H1 (cell line): ENCODE measurements at regions not wholly inside any gene's neighbourhood (a gene's known extent, or its start where the extent isn't known, plus 50 kb on each side); places are given as distances from the start of the nearest gene placed in this dataset.
A peak's percentile ranks its signal among the peaks of the same experiment; 100 is the strongest.

Source experiments
- CTCF ChIA-PET: fragments of 300-600 bp; sonication (Branson Sonifier 250); formaldehyde crosslinking; loops from one replicate; lab custom pipeline; 2021; ENCODE audit not compliant: partially characterized antibody; lab: Charles Lee
- POLR2A ChIA-PET: fragments of 300-600 bp; sonication (Branson Sonifier 250); formaldehyde crosslinking; loops from one replicate; lab custom pipeline; 2021; ENCODE audit warnings: inconsistent platforms; ENCODE audit not compliant: partially characterized antibody; lab: Charles Lee
- DNase-seq, 2 experiments: peaks; one replicate each; pipeline versions ENCODE4 v3.0.0 to v3.0.0-alpha.2; 2010 to 2022; ENCODE audit warnings: low spot score in 2 of 2, low read depth in 1 of 2, mixed read lengths in 1 of 2
- FAIRE-seq: peaks from 2 replicates; lab custom pipeline; 2011; peaks lifted over from hg19 to GRCh38; lab: Jason Lieb, UNC
- H2AFZ ChIP-seq: 2 replicates; pipeline ENCODE4 v1.8.1; 2012; ENCODE audit warnings: low read length, inconsistent platforms
- H2AK5ac ChIP-seq: 2 replicates; pipeline ENCODE4 v1.6.1; 2013; ENCODE audit warnings: low read depth, low read length
- H2BK120ac ChIP-seq: replicated peaks from 2 replicates; pipeline ENCODE3; 2013; ENCODE audit warnings: low read depth, low read length, inconsistent platforms
- H2BK12ac ChIP-seq: 2 replicates; pipeline ENCODE4 v1.6.1; 2013; ENCODE audit warnings: low read depth, low read length
- H2BK15ac ChIP-seq: 2 replicates; pipeline ENCODE4 v1.6.1; 2013; ENCODE audit warnings: low read length
- H2BK20ac ChIP-seq: 2 replicates; pipeline ENCODE4 v1.6.1; 2013; ENCODE audit warnings: low read length
- H2BK5ac ChIP-seq: 2 replicates; pipeline ENCODE4 v1.6.1; 2013; ENCODE audit warnings: low read depth, low read length
- H3K14ac ChIP-seq: 2 replicates; pipeline ENCODE4 v1.6.1; 2013; ENCODE audit warnings: inconsistent platforms; ENCODE audit not compliant: insufficient read length
- H3K18ac ChIP-seq: 2 replicates; pipeline ENCODE4 v1.6.1; 2013; ENCODE audit warnings: low read length; ENCODE audit errors: extremely low read depth
- H3K23ac ChIP-seq: 2 replicates; pipeline ENCODE4 v1.6.1; 2013; ENCODE audit warnings: inconsistent platforms; ENCODE audit not compliant: insufficient read length
- H3K23me2 ChIP-seq: 2 replicates; pipeline ENCODE4 v1.6.1; 2013; ENCODE audit warnings: low read depth, low read length
- H3K27ac ChIP-seq: 2 replicates; pipeline ENCODE4 v1.6.1; 2011; ENCODE audit warnings: low read depth, low read length, inconsistent platforms
- H3K27me3 ChIP-seq, 4 experiments: replicated peaks in 1 of 4; 1 replicate in 1 of 4; 2 replicates in 3 of 4; pipeline versions ENCODE4 v1.6.1 to v1.8.1; 2011 to 2013; ENCODE audit warnings: low read length in 3 of 4, mild to moderate bottlenecking in 3 of 4, inconsistent platforms in 2 of 4, mixed read lengths in 2 of 4, moderate library complexity in 1 of 4; ENCODE audit not compliant: control insufficient read depth in 3 of 4, insufficient read depth in 3 of 4; ENCODE audit errors: extremely low read depth in 1 of 4
- H3K36me3 ChIP-seq, 4 experiments: 2 replicates each; pipeline versions ENCODE4 v1.6.1 to v1.8.1; 2011 to 2013; ENCODE audit warnings: mild to moderate bottlenecking in 4 of 4, low read length in 3 of 4, moderate library complexity in 2 of 4, control low read depth in 1 of 4, inconsistent platforms in 1 of 4; ENCODE audit not compliant: insufficient read depth in 4 of 4, control insufficient read depth in 2 of 4
- H3K4ac ChIP-seq: replicated peaks from 2 replicates; pipeline ENCODE3; 2013; ENCODE audit warnings: low read length, low read depth, mixed read lengths, inconsistent platforms; ENCODE audit not compliant: insufficient read length
- H3K4me1 ChIP-seq, 4 experiments: replicated peaks in 1 of 4; 1 replicate in 1 of 4; 2 replicates in 3 of 4; pipeline versions ENCODE4 v1.6.1 to v1.8.1; 2011 to 2013; ENCODE audit warnings: low read length in 3 of 4, inconsistent platforms in 2 of 4, mixed read lengths in 1 of 4; ENCODE audit not compliant: insufficient read depth in 4 of 4, control insufficient read depth in 3 of 4
- H3K4me2 ChIP-seq, 2 experiments: 2 replicates each; pipeline versions ENCODE4 v1.6.1 to v1.8.1; 2011 to 2013; ENCODE audit warnings: low read depth in 2 of 2, low read length in 2 of 2, control low read depth in 1 of 2, inconsistent platforms in 1 of 2, mild to moderate bottlenecking in 1 of 2; ENCODE audit not compliant: insufficient read depth in 1 of 2
- H3K4me3 ChIP-seq, 4 experiments: fragments of 200-600, 300-600 bp in 1 of 4; sonication (generic), shearing (Covaris generic), sonication (Bioruptor Twin) in 1 of 4; 2 replicates each; pipeline versions ENCODE4 v1.5.1 to v1.8.1; 2011 to 2016; ENCODE audit warnings: low read length in 4 of 4, low read depth in 3 of 4, control low read depth in 2 of 4, inconsistent platforms in 2 of 4, mild to moderate bottlenecking in 2 of 4, mixed read lengths in 1 of 4, moderate library complexity in 1 of 4; ENCODE audit not compliant: insufficient read depth in 2 of 4; ENCODE audit errors: extremely low read depth in 1 of 4
- H3K56ac ChIP-seq: replicated peaks from 2 replicates; pipeline ENCODE3; 2013; ENCODE audit warnings: low read depth, mild to moderate bottlenecking, mixed read lengths, low read length, inconsistent platforms; ENCODE audit not compliant: insufficient read length
- H3K79me1 ChIP-seq: 2 replicates; pipeline ENCODE4 v1.6.1; 2013; ENCODE audit warnings: low read depth, low read length, control low read depth
- H3K79me2 ChIP-seq, 2 experiments: 2 replicates each; pipeline versions ENCODE4 v1.6.1 to v1.8.1; 2012 to 2013; ENCODE audit warnings: low read length in 2 of 2, mild to moderate bottlenecking in 2 of 2, inconsistent platforms in 1 of 2; ENCODE audit not compliant: insufficient read depth in 2 of 2, control insufficient read depth in 1 of 2
- H3K9ac ChIP-seq, 4 experiments: replicated peaks in 1 of 4; 1 replicate in 1 of 4; 2 replicates in 3 of 4; pipeline versions ENCODE4 v1.6.1 to v1.8.1; 2011 to 2013; ENCODE audit warnings: low read depth in 3 of 4, low read length in 3 of 4, control low read depth in 2 of 4, mild to moderate bottlenecking in 2 of 4, moderate library complexity in 2 of 4, inconsistent platforms in 1 of 4; ENCODE audit errors: extremely low read depth in 1 of 4
- H3K9me3 ChIP-seq, 2 experiments: 2 replicates each; pipeline versions ENCODE4 v1.6.1 to v1.8.1; 2012 to 2013; ENCODE audit warnings: mild to moderate bottlenecking in 2 of 2, moderate library complexity in 2 of 2, control low read depth in 1 of 2, inconsistent platforms in 1 of 2, low read depth in 1 of 2, low read length in 1 of 2, mixed read lengths in 1 of 2; ENCODE audit not compliant: insufficient read depth in 2 of 2
- H4K20me1 ChIP-seq, 2 experiments: replicated peaks in 1 of 2; 2 replicates each; pipeline versions ENCODE3 to v1.8.1; 2011 to 2013; ENCODE audit warnings: inconsistent platforms in 2 of 2, low read length in 2 of 2, mild to moderate bottlenecking in 1 of 2; ENCODE audit not compliant: insufficient read depth in 2 of 2, control insufficient read depth in 1 of 2
- H4K5ac ChIP-seq: 2 replicates; pipeline ENCODE4 v1.6.1; 2013; ENCODE audit warnings: low read length, low read depth, mixed read lengths, inconsistent platforms; ENCODE audit not compliant: insufficient read length
- H4K8ac ChIP-seq: 2 replicates; pipeline ENCODE4 v1.8.0; 2013; ENCODE audit warnings: mild to moderate bottlenecking, moderate library complexity, low read length, inconsistent platforms; ENCODE audit not compliant: insufficient read depth; ENCODE audit errors: extremely low read depth
- H4K91ac ChIP-seq: replicated peaks from 2 replicates; pipeline ENCODE3; 2013; ENCODE audit warnings: low read length, mixed read lengths, inconsistent platforms; ENCODE audit not compliant: insufficient read length
- BCL11A ChIP-seq, 2 experiments: IDR thresholded peaks; one replicate each; pipeline ENCODE4 v1.6.1; 2011; ENCODE audit warnings: low read depth in 2 of 2, low read length in 2 of 2, mild to moderate bottlenecking in 2 of 2
- CEBPB ChIP-seq: IDR thresholded peaks from 2 replicates; pipeline ENCODE4 v1.6.1; 2012; ENCODE audit warnings: low read depth, low read length
- RNF2 ChIP-seq: fragments of 200-900, 300-1000 bp; sonication (generic); IDR thresholded peaks from 2 replicates; pipeline ENCODE4 v1.7.1; 2016; ENCODE audit warnings: borderline replicate concordance, low read depth, mild to moderate bottlenecking, antibody characterized with exemption, low read length; ENCODE audit not compliant: poor library complexity, severe bottlenecking; ENCODE audit errors: missing control alignments
- TCF12 ChIP-seq: IDR thresholded peaks from 2 replicates; pipeline ENCODE4 v1.6.1; 2011; ENCODE audit warnings: low read depth, mild to moderate bottlenecking, low read length
- ZNF274 ChIP-seq: IDR thresholded peaks from 2 replicates; pipeline ENCODE4 v1.7.0; 2012; ENCODE audit warnings: low read length, borderline replicate concordance; ENCODE audit errors: extremely low read depth
- WGBS, 2 experiments: shearing (Covaris generic) in 1 of 2; methylation state at CpG; one replicate each; pipeline versions ENCODE4 v1.1.6 to v1.1.7; 2013 to 2015; ENCODE audit warnings: low lambda C conversion rate in 2 of 2, mixed read lengths in 2 of 2, inconsistent platforms in 1 of 2, low coverage in 1 of 2, missing lambda C conversion rate in 1 of 2; ENCODE audit not compliant: insufficient replicate concordance in 2 of 2, insufficient coverage in 1 of 2, insufficient read length in 1 of 2; ENCODE audit errors: extremely low coverage in 1 of 2, missing lambda C conversion rate in 1 of 2; 5-methylcytosine and 5-hydroxymethylcytosine counted together

DNA sequence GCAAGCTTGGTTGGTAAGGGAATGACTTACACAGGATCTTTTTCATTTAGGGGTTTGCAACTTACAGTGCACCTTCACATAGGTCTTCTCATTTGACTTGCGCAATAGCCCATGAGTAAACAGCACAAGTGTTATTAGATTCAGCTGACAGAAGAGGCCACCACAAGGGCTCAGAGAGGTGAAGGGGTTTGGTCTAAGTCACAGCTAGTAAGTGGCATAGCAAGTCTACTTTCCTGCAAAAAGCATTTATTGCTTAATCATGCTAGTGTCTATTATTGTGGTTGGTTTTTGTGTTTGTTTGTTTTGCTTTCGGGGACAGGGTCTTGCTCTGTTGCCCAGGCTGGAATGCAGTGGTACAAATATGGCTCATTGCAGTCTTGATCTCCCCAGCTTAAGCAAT, 83.3 kb downstream of the SPRY1 start:
- TF ChIP-seq TCF12 (no peak), CEBPB (peak; percentile 90), RNF2 (no peak), BCL11A (IDR thresholded peaks at IDR 0.05; ENCODE audit: low read depth in 2 of 2, low read length in 2 of 2) (no peak), ZNF274 (no peak)
- DNase-seq, result no peak
- Histone ChIP-seq H2AK5ac (no peak overlapping the region), H3K4me2 (no peak overlapping the region), H3K9ac (no peak overlapping the region), H3K79me1 (no peaks in the 10 kb centered on the region), H3K18ac (no peak overlapping the region), H3K27me3 (no peaks in the 10 kb centered on the region), H2BK15ac (no peak overlapping the region), H2AFZ (no peak overlapping the region), H3K4ac (no peak overlapping the region), H2BK20ac (no peak overlapping the region), H4K91ac (no peak overlapping the region), H2BK5ac (no peak overlapping the region), H2BK120ac (no peak overlapping the region), H3K36me3 (no peaks in the 10 kb centered on the region), H3K14ac (no peak overlapping the region), H3K56ac (no peak overlapping the region), H3K4me3 (no peak overlapping the region), H3K23ac (no peak overlapping the region), H4K20me1 (no peaks in the 10 kb centered on the region), H3K79me2 (no peaks in the 10 kb centered on the region), H3K9me3 (no peaks in the 10 kb centered on the region), H3K23me2 (no peaks in the 10 kb centered on the region), H4K8ac (no peak overlapping the region), H3K27ac (no peak overlapping the region), H2BK12ac (no peak overlapping the region), H3K4me1 (peaks cover 0 to 7% (median 4%) of the 10 kb centered on the region in 4 experiments; a peak in 6 of 7 replicates), H4K5ac (no peak overlapping the region)
- ChIA-PET CTCF (interaction anchor here (1.3 to 1.7 kb wide), 4 partner anchors 9 to 100 kb away, joined by 3 to 7 read pairs (median 4); no protein-coding TSS in a partner anchor), POLR2A (interaction anchor here (1.3 kb wide), 1 partner anchor 71 kb away, joined by 3 read pairs; no protein-coding TSS in a partner anchor)
- WGBS, 2 experiments, result 70% methylated on average over 2 of the region's 2 CpGs; no CpG with 5 or more reads in 1 of the 2 experiments
- FAIRE-seq, result no peak
